ENCODE measurements at regions not wholly inside any gene's neighbourhood (a gene's known extent, or its start where the extent isn't known, plus 50 kb on each side); places are given as distances from the start of the nearest gene placed in this dataset.

- Histone ChIP-seq H3K27me3 (replicated peaks in 1 of 4; ENCODE audit: control extremely low read depth in 1 of 4, control insufficient read depth in 3 of 4, insufficient read depth in 4 of 4, low read length in 3 of 4) (peaks cover 0 to 4% (median 0%) of the 10 kb centered on the region in 4 experiments), H3K9me3 (ENCODE audit: control extremely low read depth in 1 of 3, control insufficient read depth in 2 of 3, insufficient read depth in 1 of 3, low read length in 2 of 3) (no peaks in the 10 kb centered on the region), H3K4me1 (ENCODE audit: control insufficient read depth in 2 of 2, insufficient read depth in 2 of 2, low read length in 2 of 2) (peaks cover 7 to 9% of the 10 kb centered on the region in 2 donors), H3K79me2 (ENCODE audit: control insufficient read depth, insufficient read depth, low read length) (no peaks in the 10 kb centered on the region), H3K9ac (ENCODE audit: low read length) (no peak overlapping the region), H2AFZ (ENCODE audit: insufficient read depth, low read depth, low read length, poor library complexity, severe bottlenecking) (no peak overlapping the region), H3K36me3 (replicated peaks in 1 of 2; ENCODE audit: control extremely low read depth in 1 of 2, control insufficient read depth in 1 of 2, extremely low read depth in 1 of 2, insufficient read depth in 2 of 2, low read length in 1 of 2) (no peaks in the 10 kb centered on the region), H3K4me2 (replicated peaks; ENCODE audit: low read depth, low read length, poor library complexity, severe bottlenecking) (no peak overlapping the region), H4K20me1 (ENCODE audit: control insufficient read depth, insufficient read depth, low read length, poor library complexity, severe bottlenecking) (no peaks in the 10 kb centered on the region), H3K27ac (ENCODE audit: low read length in 2 of 2) (no peak overlapping the region), H3K4me3 (ENCODE audit: control extremely low read depth in 1 of 5, extremely low read depth in 1 of 5, insufficient read depth in 1 of 5, low read depth in 2 of 5, low read length in 4 of 5) (no peak overlapping the region)
- ChIA-PET POLR2A (no interaction called here), CTCF (no interaction called here)
- no peak overlapping the region for H3K27ac Mint-ChIP-seq
- DNase-seq (no peak), ATAC-seq (ENCODE audit: low read depth) (no peak)
- H3K4me1 Mint-ChIP-seq = peaks cover 9% of the 10 kb centered on the region
- no peaks in the 10 kb centered on the region for H3K9me3 Mint-ChIP-seq (ENCODE audit: insufficient read depth)
- 43% methylated on average over 1 of the region's 2 CpGs for WGBS (ENCODE audit: insufficient coverage)
- H3K27me3 Mint-ChIP-seq = peaks cover 14% of the 10 kb centered on the region
- TF ChIP-seq EZH2 (IDR thresholded peaks at IDR 0.05; ENCODE audit: borderline replicate concordance, insufficient read depth, low read depth, low read length, poor library complexity, severe bottlenecking) (no peak), CTCF (IDR thresholded peaks at IDR 0.05) (no peak)
- intact Hi-C loops (cut with micrococcal nuclease) = no loop called here
- no peak overlapping the region for H3K4me3 Mint-ChIP-seq
Observed at GRCh38 chr3:151990696-151991376, 117.4 kb downstream of the SUCNR1 start.

GRCh38 chr3:151992326-151993041 is 119.0 kb downstream of the SUCNR1 start:
- Mint-ChIP-seq H3K9me3 (ENCODE audit: insufficient read depth) (no peaks in the 10 kb centered on the region), H3K4me1 (peaks cover 9% of the 10 kb centered on the region), H3K27me3 (peaks cover 15% of the 10 kb centered on the region), H3K27ac (no peak overlapping the region), H3K4me3 (no peak overlapping the region)
- Histone ChIP-seq H4K20me1 (ENCODE audit: control insufficient read depth, insufficient read depth, low read length, poor library complexity, severe bottlenecking) (no peaks in the 10 kb centered on the region), H3K4me1 (ENCODE audit: control insufficient read depth in 2 of 2, insufficient read depth in 2 of 2, low read length in 2 of 2) (peaks cover 7 to 9% of the 10 kb centered on the region in 2 donors), H3K4me3 (ENCODE audit: control extremely low read depth in 1 of 5, extremely low read depth in 1 of 5, insufficient read depth in 1 of 5, low read depth in 2 of 5, low read length in 4 of 5) (no peak overlapping the region), H3K9ac (ENCODE audit: low read length) (no peak overlapping the region), H3K36me3 (replicated peaks in 1 of 2; ENCODE audit: control extremely low read depth in 1 of 2, control insufficient read depth in 1 of 2, extremely low read depth in 1 of 2, insufficient read depth in 2 of 2, low read length in 1 of 2) (no peaks in the 10 kb centered on the region), H3K9me3 (ENCODE audit: control extremely low read depth in 1 of 3, control insufficient read depth in 2 of 3, insufficient read depth in 1 of 3, low read length in 2 of 3) (no peaks in the 10 kb centered on the region), H2AFZ (ENCODE audit: insufficient read depth, low read depth, low read length, poor library complexity, severe bottlenecking) (no peak overlapping the region), H3K4me2 (replicated peaks; ENCODE audit: low read depth, low read length, poor library complexity, severe bottlenecking) (no peak overlapping the region), H3K27ac (ENCODE audit: low read length in 2 of 2) (no peak overlapping the region), H3K79me2 (ENCODE audit: control insufficient read depth, insufficient read depth, low read length) (no peaks in the 10 kb centered on the region), H3K27me3 (replicated peaks in 1 of 4; ENCODE audit: control extremely low read depth in 1 of 4, control insufficient read depth in 3 of 4, insufficient read depth in 4 of 4, low read length in 3 of 4) (peaks cover 0 to 4% (median 0%) of the 10 kb centered on the region in 4 experiments)
- ATAC-seq (ENCODE audit: low read depth) (no peak), DNase-seq (no peak)
- intact Hi-C loops (cut with micrococcal nuclease) = no loop called here
- ChIA-PET POLR2A (no interaction called here), CTCF (no interaction called here)
- TF ChIP-seq CTCF (IDR thresholded peaks at IDR 0.05) (no peak), EZH2 (IDR thresholded peaks at IDR 0.05; ENCODE audit: borderline replicate concordance, insufficient read depth, low read depth, low read length, poor library complexity, severe bottlenecking) (no peak)
- WGBS (ENCODE audit: insufficient coverage) = no CpG with 5 or more reads among the region's 4 CpGs

Measured in B cell (primary cell).